GM18868 (cell line): ENCODE measurements at regions not wholly inside any gene's neighbourhood (a gene's known extent, or its start where the extent isn't known, plus 50 kb on each side); places are given as distances from the start of the nearest gene placed in this dataset.
"Not testable (repeated sequence)": the region's sequence is repeated elsewhere in the genome, so short reads cannot be mapped to it uniquely, and the experiment has no call there.

Experiments used
- ATAC-seq: cut with Tn5 transposase; IDR thresholded peaks from one replicate; pipeline ENCODE4 v1.9.1; 2021; ENCODE audit warnings: mild to moderate bottlenecking, moderate library complexity; ENCODE audit not compliant: unreplicated experiment

GRCh38 chr17:20935740-20936139, 107.1 kb downstream of the USP22 start:
- ATAC-seq, result no peak

GRCh38 chr17:20938244-20938643, 104.6 kb downstream of the USP22 start:
- ATAC-seq, result no peak

- no peak for ATAC-seq
Measured at GRCh38 chr17:20938988-20939615, 103.7 kb downstream of the USP22 start.

- no peak for ATAC-seq
Measured at GRCh38 chr17:20941872-20942271, 100.9 kb downstream of the USP22 start.

- ATAC-seq, result no peak
Measured at GRCh38 chr17:20944014-20944865, 98.6 kb downstream of the USP22 start.

- not testable (repeated sequence) for ATAC-seq
Measured at GRCh38 chr17:20947708-20948107, 95.1 kb downstream of the USP22 start.

GRCh38 chr17:20948984-20949777, 93.6 kb downstream of the USP22 start:
- no peak for ATAC-seq
